Chondrocyte (in vitro differentiated cells): ENCODE measurements at regions not wholly inside any gene's neighbourhood (a gene's known extent, or its start where the extent isn't known, plus 50 kb on each side); places are given as distances from the start of the nearest gene placed in this dataset.

Experiments used
- DNase-seq: peaks from one replicate; pipeline ENCODE4 v3.0.0; 2021; ENCODE audit warnings: mixed read lengths, low spot score
- H3K27ac Mint-ChIP-seq: one replicate; pipeline ENCODE4 v1.8.0; 2021; ENCODE audit warnings: mild to moderate bottlenecking, moderate library complexity, mixed read lengths; ENCODE audit not compliant: unreplicated experiment
- H3K27me3 Mint-ChIP-seq: 2 replicates; pipeline ENCODE4 v1.8.0; 2021; ENCODE audit warnings: low read depth, mixed read lengths
- H3K36me3 Mint-ChIP-seq: 2 replicates; pipeline ENCODE4 v1.8.0; 2021; ENCODE audit warnings: low read depth, mixed read lengths
- H3K4me1 Mint-ChIP-seq: 2 replicates; pipeline ENCODE4 v1.8.0; 2021; ENCODE audit warnings: low read depth, mild to moderate bottlenecking, mixed read lengths
- H3K4me3 Mint-ChIP-seq: one replicate; pipeline ENCODE4 v1.8.0; 2021; ENCODE audit warnings: mild to moderate bottlenecking, moderate library complexity, mixed read lengths; ENCODE audit not compliant: unreplicated experiment
- H3K9me3 Mint-ChIP-seq: 2 replicates; pipeline ENCODE4 v1.8.0; 2021; ENCODE audit warnings: low read depth, mixed read lengths
- TF ChIP-seq, protein P1 (sequence below): fragments of 200-600 bp; sonication (generic); IDR thresholded peaks from 2 replicates; pipeline ENCODE4 v1.5.0; 2021; ENCODE audit warnings: antibody characterized with exemption, mild to moderate bottlenecking, moderate library complexity

- DNase-seq: no peak
- no peak overlapping the region for H3K4me3 Mint-ChIP-seq
- no peak overlapping the region for H3K27ac Mint-ChIP-seq
- H3K9me3 Mint-ChIP-seq: no peaks in the 10 kb centered on the region
- H3K4me1 Mint-ChIP-seq: no peaks in the 10 kb centered on the region
- H3K27me3 Mint-ChIP-seq: no peaks in the 10 kb centered on the region
- H3K36me3 Mint-ChIP-seq: peaks cover 6% of the 10 kb centered on the region
- TF ChIP-seq, protein P1, sequence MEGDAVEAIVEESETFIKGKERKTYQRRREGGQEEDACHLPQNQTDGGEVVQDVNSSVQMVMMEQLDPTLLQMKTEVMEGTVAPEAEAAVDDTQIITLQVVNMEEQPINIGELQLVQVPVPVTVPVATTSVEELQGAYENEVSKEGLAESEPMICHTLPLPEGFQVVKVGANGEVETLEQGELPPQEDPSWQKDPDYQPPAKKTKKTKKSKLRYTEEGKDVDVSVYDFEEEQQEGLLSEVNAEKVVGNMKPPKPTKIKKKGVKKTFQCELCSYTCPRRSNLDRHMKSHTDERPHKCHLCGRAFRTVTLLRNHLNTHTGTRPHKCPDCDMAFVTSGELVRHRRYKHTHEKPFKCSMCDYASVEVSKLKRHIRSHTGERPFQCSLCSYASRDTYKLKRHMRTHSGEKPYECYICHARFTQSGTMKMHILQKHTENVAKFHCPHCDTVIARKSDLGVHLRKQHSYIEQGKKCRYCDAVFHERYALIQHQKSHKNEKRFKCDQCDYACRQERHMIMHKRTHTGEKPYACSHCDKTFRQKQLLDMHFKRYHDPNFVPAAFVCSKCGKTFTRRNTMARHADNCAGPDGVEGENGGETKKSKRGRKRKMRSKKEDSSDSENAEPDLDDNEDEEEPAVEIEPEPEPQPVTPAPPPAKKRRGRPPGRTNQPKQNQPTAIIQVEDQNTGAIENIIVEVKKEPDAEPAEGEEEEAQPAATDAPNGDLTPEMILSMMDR: no peak
Measured at GRCh38 chr2:177326005-177326404, 61.5 kb upstream of the NFE2L2 start.

GRCh38 chr2:177326591-177326990 lies 62.1 kb upstream of the NFE2L2 start:
- no peak overlapping the region for H3K4me3 Mint-ChIP-seq
- no peaks in the 10 kb centered on the region for H3K9me3 Mint-ChIP-seq
- H3K4me1 Mint-ChIP-seq: peaks cover 2% of the 10 kb centered on the region
- peaks cover 6% of the 10 kb centered on the region for H3K36me3 Mint-ChIP-seq
- DNase-seq: no peak
- TF ChIP-seq, protein P1: no peak
- H3K27me3 Mint-ChIP-seq: no peaks in the 10 kb centered on the region
- no peak overlapping the region for H3K27ac Mint-ChIP-seq

- Mint-ChIP-seq H3K4me3 (no peak overlapping the region), H3K27ac (no peak overlapping the region), H3K36me3 (peaks cover 6% of the 10 kb centered on the region), H3K9me3 (no peaks in the 10 kb centered on the region), H3K27me3 (no peaks in the 10 kb centered on the region), H3K4me1 (peaks cover 6% of the 10 kb centered on the region)
- no peak for DNase-seq
- TF ChIP-seq, protein P1: no peak
Measured at GRCh38 chr2:177327009-177327408, 62.5 kb upstream of the NFE2L2 start.

- no peak for DNase-seq
- no peak overlapping the region for H3K27ac Mint-ChIP-seq
Measured at GRCh38 chr2:177328056-177328455, 63.5 kb upstream of the NFE2L2 start.

GRCh38 chr2:177329064-177329463 lies 63.5 kb upstream of the AGPS start:
- Mint-ChIP-seq H3K9me3 (no peaks in the 10 kb centered on the region), H3K36me3 (no peaks in the 10 kb centered on the region), H3K27me3 (no peaks in the 10 kb centered on the region), H3K4me3 (no peak overlapping the region), H3K4me1 (peaks cover 22% of the 10 kb centered on the region), H3K27ac (no peak overlapping the region)
- TF ChIP-seq, protein P1: no peak
- no peak for DNase-seq

More at GRCh38 chr2:177328056-177328455, 63.5 kb upstream of the NFE2L2 start:
- no peak overlapping the region for H3K4me3 Mint-ChIP-seq
- peaks cover 17% of the 10 kb centered on the region for H3K4me1 Mint-ChIP-seq
- peaks cover 6% of the 10 kb centered on the region for H3K36me3 Mint-ChIP-seq
- no peaks in the 10 kb centered on the region for H3K27me3 Mint-ChIP-seq
- H3K9me3 Mint-ChIP-seq: no peaks in the 10 kb centered on the region
- TF ChIP-seq, protein P1: no peak
